Testis (tissue), 2 donors: ENCODE measurements at regions not wholly inside any gene's neighbourhood (a gene's known extent, or its start where the extent isn't known, plus 50 kb on each side); places are given as distances from the start of the nearest gene placed in this dataset.

Source experiments
- CTCF ChIP-seq, 3 experiments: fragments of 450-650 bp in 2 of 3; fragments of 200-600 bp in 1 of 3; sonication (generic) in 1 of 3; IDR thresholded peaks; one replicate each; pipeline ENCODE4 v1.5.1; 2016 to 2019; ENCODE audit warnings: antibody characterized with exemption in 3 of 3, mild to moderate bottlenecking in 2 of 3, moderate library complexity in 1 of 3
- POLR2A ChIP-seq: fragments of 450-650 bp; IDR thresholded peaks from one replicate; pipeline ENCODE4 v1.6.1; 2017; ENCODE audit warnings: antibody characterized with exemption, mild to moderate bottlenecking, moderate library complexity

GRCh38 chr3:124234852-124235252, 242.9 kb upstream of the ROPN1 start:
- TF ChIP-seq CTCF (IDR thresholded peaks at IDR 0.05) (no peak), POLR2A (no peak)
